OCI-LY7 (cell line): ENCODE measurements at regions not wholly inside any gene's neighbourhood (a gene's known extent, or its start where the extent isn't known, plus 50 kb on each side); places are given as distances from the start of the nearest gene placed in this dataset.

Source experiments
- CTCF ChIP-seq: fragments of 200-600 bp; sonication (generic); conservative IDR thresholded peaks from 2 replicates; pipeline ENCODE4 v1.5.1; 2014; ENCODE audit warnings: mild to moderate bottlenecking, antibody characterized with exemption, low read length, moderate library complexity, mixed read lengths
- EZH2phosphoT487 ChIP-seq: fragments of 200-600 bp; sonication (generic); IDR thresholded peaks from 2 replicates; pipeline ENCODE4 v1.6.1; 2018; ENCODE audit warnings: low read depth, borderline replicate concordance, mild to moderate bottlenecking, mixed run types, antibody characterized with exemption, low read length, moderate library complexity, mixed read lengths

DNA sequence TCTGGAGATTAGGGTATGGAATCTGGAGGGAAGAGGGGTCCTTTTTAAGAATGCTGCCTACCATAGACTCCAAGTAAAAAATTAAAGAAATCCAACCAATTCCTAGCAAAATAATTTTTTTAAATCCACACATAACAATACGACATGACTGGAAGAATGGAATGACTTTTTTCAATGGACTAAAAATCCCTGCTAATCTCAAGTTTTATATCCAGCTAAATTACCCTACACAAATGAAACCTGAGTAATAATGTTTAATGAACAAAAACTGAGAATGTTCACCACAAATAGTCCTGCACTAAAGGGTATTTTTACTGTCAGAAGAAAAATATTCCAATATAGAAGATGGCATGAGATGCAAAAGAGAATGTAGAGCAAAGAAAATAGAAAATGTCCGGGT, 220.3 kb upstream of the AGTR1 start:
- TF ChIP-seq CTCF = no peak
- no peak for TF ChIP-seq EZH2phosphoT487
